Uterus (tissue), 2 donors: ENCODE measurements at regions not wholly inside any gene's neighbourhood (a gene's known extent, or its start where the extent isn't known, plus 50 kb on each side); places are given as distances from the start of the nearest gene placed in this dataset.

Source experiments
- POLR2A ChIP-seq, 2 donors: fragments of 450-650 bp; IDR thresholded peaks; one replicate each; pipeline ENCODE4 v1.6.1; 2016; ENCODE audit warnings: antibody characterized with exemption in 2 of 2, mild to moderate bottlenecking in 1 of 2, moderate library complexity in 1 of 2
- TF ChIP-seq, protein P1 (sequence below), 4 experiments: fragments of 200-600 bp in 2 of 4; fragments of 450-650 bp in 2 of 4; sonication (generic) in 2 of 4; IDR thresholded peaks; one replicate each; pipeline ENCODE4 v1.5.1; 2016 to 2019; ENCODE audit warnings: antibody characterized with exemption in 4 of 4, mild to moderate bottlenecking in 2 of 4, moderate library complexity in 1 of 4

- TF ChIP-seq, protein P1, sequence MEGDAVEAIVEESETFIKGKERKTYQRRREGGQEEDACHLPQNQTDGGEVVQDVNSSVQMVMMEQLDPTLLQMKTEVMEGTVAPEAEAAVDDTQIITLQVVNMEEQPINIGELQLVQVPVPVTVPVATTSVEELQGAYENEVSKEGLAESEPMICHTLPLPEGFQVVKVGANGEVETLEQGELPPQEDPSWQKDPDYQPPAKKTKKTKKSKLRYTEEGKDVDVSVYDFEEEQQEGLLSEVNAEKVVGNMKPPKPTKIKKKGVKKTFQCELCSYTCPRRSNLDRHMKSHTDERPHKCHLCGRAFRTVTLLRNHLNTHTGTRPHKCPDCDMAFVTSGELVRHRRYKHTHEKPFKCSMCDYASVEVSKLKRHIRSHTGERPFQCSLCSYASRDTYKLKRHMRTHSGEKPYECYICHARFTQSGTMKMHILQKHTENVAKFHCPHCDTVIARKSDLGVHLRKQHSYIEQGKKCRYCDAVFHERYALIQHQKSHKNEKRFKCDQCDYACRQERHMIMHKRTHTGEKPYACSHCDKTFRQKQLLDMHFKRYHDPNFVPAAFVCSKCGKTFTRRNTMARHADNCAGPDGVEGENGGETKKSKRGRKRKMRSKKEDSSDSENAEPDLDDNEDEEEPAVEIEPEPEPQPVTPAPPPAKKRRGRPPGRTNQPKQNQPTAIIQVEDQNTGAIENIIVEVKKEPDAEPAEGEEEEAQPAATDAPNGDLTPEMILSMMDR (IDR thresholded peaks at IDR 0.05) = no peak
- TF ChIP-seq POLR2A (IDR thresholded peaks at IDR 0.05) = no peak
These were observed 1080.6 kb upstream of the B3GALT2 start for GRCh38 chr1:194267021-194267420.
